ENCODE measurements at regions not wholly inside any gene's neighbourhood (a gene's known extent, or its start where the extent isn't known, plus 50 kb on each side); places are given as distances from the start of the nearest gene placed in this dataset.

DNA sequence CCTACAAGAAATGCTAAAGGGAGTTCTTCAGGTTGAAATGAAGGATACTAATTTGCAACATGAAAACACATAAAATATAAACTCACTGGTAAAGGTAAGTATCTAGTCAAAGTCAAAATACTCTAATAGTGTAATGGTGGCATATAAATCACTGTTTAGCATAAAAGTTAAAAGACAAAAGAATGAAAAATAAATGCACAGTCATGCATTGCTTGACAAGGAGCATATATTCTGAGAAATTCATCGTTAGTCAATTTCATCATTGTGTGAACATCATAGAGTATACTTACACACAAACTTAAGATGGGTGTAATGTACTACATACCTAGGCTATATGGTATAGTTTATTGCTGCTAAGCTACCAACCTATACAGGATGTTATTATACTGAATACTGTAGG, 194.4 kb upstream of the PDE5A start:
- no peak for DNase-seq (ENCODE audit: low read depth)
- TF ChIP-seq, protein P1, sequence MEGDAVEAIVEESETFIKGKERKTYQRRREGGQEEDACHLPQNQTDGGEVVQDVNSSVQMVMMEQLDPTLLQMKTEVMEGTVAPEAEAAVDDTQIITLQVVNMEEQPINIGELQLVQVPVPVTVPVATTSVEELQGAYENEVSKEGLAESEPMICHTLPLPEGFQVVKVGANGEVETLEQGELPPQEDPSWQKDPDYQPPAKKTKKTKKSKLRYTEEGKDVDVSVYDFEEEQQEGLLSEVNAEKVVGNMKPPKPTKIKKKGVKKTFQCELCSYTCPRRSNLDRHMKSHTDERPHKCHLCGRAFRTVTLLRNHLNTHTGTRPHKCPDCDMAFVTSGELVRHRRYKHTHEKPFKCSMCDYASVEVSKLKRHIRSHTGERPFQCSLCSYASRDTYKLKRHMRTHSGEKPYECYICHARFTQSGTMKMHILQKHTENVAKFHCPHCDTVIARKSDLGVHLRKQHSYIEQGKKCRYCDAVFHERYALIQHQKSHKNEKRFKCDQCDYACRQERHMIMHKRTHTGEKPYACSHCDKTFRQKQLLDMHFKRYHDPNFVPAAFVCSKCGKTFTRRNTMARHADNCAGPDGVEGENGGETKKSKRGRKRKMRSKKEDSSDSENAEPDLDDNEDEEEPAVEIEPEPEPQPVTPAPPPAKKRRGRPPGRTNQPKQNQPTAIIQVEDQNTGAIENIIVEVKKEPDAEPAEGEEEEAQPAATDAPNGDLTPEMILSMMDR (IDR thresholded peaks at IDR 0.05; ENCODE audit: control insufficient read depth, insufficient read depth, low read depth, low read length, missing control alignments): no peak
- H3K4me3 ChIP-seq (ENCODE audit: control insufficient read depth, low read depth, low read length): no peak overlapping the region

DNA sequence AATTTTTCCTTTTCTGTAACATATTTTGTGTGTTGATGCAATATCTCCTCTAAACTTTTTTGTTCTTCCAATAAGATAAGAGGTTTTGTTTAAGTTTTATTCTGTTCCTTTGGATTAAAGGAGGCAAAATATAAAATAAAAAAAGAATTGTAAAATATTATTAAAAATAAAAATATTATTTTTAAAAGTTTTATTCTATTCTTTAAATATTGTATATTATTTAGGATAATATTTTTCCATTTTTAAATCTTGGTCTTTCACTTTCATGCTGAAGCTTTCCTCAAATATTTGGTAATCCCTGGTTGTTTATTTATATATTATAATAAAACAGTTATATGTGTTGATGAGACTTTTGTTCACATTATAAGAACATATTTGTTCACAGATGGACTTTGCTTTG, 187.9 kb upstream of the PDE5A start:
- TF ChIP-seq, protein P1 (IDR thresholded peaks at IDR 0.05; ENCODE audit: control insufficient read depth, insufficient read depth, low read depth, low read length, missing control alignments): no peak
- H3K4me3 ChIP-seq (ENCODE audit: control insufficient read depth, low read depth, low read length): no peak overlapping the region
- DNase-seq (ENCODE audit: low read depth): no peak

DNA sequence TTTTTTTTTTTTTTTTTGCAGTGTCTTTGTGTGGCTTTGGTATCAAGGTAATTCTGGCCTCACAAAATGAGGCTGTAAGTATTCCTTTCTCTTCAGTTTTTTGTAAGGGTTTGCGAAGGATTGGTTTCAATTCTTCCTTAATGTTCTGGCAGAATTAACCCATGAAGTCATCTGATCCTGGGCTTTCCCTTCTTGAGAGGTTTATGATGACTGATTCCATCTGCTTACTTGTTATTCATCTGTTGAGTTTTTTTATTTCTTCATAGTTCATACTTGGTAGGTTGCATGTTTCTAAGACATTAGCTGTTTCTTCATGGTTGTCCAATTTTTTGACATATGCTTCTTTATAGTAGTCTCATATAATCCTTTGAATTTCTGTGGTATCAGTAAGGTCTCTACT, 181.4 kb upstream of the PDE5A start:
- DNase-seq (ENCODE audit: low read depth): no peak
- TF ChIP-seq, protein P1 (IDR thresholded peaks at IDR 0.05; ENCODE audit: control insufficient read depth, insufficient read depth, low read depth, low read length, missing control alignments): no peak
- no peak overlapping the region for H3K4me3 ChIP-seq (ENCODE audit: control insufficient read depth, low read depth, low read length)

DNA sequence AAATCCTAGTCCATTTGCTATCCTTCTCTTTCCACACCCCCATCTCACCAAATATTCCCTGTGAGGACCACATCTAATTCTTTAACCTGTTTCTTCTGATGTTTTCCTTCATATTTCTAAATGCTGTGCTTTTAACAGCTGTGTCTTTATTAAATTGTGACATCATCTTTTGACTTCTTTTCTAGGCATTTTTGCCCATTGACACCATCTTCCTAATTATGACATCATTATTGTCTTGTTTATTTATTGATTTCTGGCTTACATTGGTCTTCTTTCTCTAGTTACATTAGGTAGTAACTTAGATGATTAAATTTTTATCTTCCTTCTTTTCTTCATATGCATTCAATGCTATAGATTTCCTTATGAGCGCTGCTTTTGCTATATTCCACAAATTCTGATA, 175.8 kb upstream of the PDE5A start:
- TF ChIP-seq, protein P1 (IDR thresholded peaks at IDR 0.05; ENCODE audit: control insufficient read depth, insufficient read depth, low read depth, low read length, missing control alignments): no peak
- no peak for DNase-seq (ENCODE audit: low read depth)
- H3K4me3 ChIP-seq (ENCODE audit: control insufficient read depth, low read depth, low read length): no peak overlapping the region

DNA sequence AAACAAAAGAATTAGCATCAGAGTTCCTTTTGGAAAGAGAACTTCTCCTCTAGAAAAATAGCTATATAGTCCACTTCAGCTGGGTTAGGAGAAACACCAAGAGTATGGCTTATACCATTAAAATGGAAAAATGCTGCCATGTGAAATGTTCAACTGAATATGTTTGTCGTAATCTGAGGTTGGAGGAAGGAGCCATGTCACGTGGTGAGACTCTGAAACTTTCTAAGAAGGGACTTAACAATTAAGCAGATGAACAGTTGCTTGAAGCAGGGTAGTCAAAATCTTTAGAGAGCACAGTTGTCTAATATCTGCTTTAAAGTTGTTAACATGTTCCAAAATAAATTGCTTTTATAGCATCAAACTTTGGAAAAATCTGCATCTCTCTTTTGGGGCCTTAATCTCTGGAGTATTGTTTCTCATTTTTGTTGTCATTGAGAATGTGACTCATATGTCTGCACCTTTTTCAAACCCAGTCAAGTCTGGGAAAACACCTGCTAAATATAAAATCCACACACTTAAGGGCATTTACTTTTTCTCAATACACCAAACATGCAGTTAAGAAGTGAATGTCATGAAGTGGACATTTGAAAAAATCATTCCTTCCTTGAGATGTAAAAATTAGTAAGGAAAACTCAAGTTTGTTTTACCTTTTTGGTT, 168.8 kb upstream of the PDE5A start:
- TF ChIP-seq, protein P1 (IDR thresholded peaks at IDR 0.05; ENCODE audit: control insufficient read depth, insufficient read depth, low read depth, low read length, missing control alignments): no peak
- H3K4me3 ChIP-seq (ENCODE audit: control insufficient read depth, low read depth, low read length): no peak overlapping the region
- DNase-seq (ENCODE audit: low read depth): no peak

DNA sequence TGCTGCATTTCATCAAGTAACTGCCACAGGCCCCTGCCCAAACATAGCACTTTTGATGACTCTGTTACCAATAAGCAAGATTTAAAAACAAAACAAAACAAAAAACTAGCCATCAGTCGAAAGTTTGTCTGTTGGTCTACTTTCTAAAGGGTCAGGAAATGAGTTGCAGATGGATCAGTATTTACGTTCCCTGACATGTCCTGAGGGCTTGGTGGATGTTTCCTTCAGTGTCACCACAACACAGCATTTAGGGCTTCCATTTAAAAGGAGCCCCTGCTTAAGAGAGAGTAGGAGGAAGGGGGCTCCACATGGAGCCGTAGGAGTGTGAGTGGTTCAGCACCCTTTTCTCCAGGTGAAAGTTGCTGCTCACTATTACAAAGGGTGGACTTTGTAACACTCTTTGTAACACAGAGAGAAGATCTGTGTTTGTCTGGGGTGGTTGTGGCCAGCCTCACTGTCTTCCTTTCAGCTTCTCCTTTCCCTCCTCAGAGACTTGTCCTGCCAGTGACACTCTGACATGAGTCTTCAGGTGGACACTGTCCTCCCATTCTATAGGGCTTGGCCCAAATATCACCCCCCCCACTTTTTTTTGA, 167.5 kb upstream of the PDE5A start:
- no peak for DNase-seq (ENCODE audit: low read depth)
- no peak overlapping the region for H3K4me3 ChIP-seq (ENCODE audit: control insufficient read depth, low read depth, low read length)
- TF ChIP-seq, protein P1 (IDR thresholded peaks at IDR 0.05; ENCODE audit: control insufficient read depth, insufficient read depth, low read depth, low read length, missing control alignments): no peak
